BLaER1 treated with 17β-estradiol and CSF1 and Interleukin-3, amounts not matched to agents 10 nM and 100 nM (cell line): ENCODE measurements at regions not wholly inside any gene's neighbourhood (a gene's known extent, or its start where the extent isn't known, plus 50 kb on each side); places are given as distances from the start of the nearest gene placed in this dataset.

Source experiments
- H3K27ac ChIP-seq, 11 experiments: shearing (Covaris generic); formaldehyde crosslinking; 2 replicates each; pipeline ENCODE4 v1.8.1; 2022
- H3K27me3 ChIP-seq, 11 experiments: shearing (Covaris generic); formaldehyde crosslinking; 2 replicates each; pipeline ENCODE4 v1.8.1; 2022
- H3K36me3 ChIP-seq, 11 experiments: shearing (Covaris generic); formaldehyde crosslinking; 2 replicates each; pipeline ENCODE4 v1.8.1; 2022
- H3K4me1 ChIP-seq, 10 experiments: shearing (Covaris generic); formaldehyde crosslinking; 2 replicates each; pipeline ENCODE4 v1.8.1; 2022
- H3K4me2 ChIP-seq, 11 experiments: shearing (Covaris generic); formaldehyde crosslinking; 2 replicates each; pipeline ENCODE4 v1.8.1; 2022
- H3K4me3 ChIP-seq, 10 experiments: shearing (Covaris generic); formaldehyde crosslinking; 2 replicates each; pipeline ENCODE4 v1.8.1; 2022
- H3K9ac ChIP-seq, 11 experiments: shearing (Covaris generic); formaldehyde crosslinking; 2 replicates each; pipeline ENCODE4 v1.8.1; 2022
- H3K9me3 ChIP-seq, 11 experiments: shearing (Covaris generic); formaldehyde crosslinking; replicated peaks in 1 of 11; 2 replicates each; pipeline ENCODE4 v1.8.1; 2022
- H4K20me1 ChIP-seq, 11 experiments: shearing (Covaris generic); formaldehyde crosslinking; 2 replicates each; pipeline ENCODE4 v1.8.1; 2022
- Cebpa-rat ChIP-seq, 11 experiments: shearing (Covaris generic); IDR thresholded peaks; 2 replicates each; pipeline ENCODE4 v1.8.1; 2022

DNA sequence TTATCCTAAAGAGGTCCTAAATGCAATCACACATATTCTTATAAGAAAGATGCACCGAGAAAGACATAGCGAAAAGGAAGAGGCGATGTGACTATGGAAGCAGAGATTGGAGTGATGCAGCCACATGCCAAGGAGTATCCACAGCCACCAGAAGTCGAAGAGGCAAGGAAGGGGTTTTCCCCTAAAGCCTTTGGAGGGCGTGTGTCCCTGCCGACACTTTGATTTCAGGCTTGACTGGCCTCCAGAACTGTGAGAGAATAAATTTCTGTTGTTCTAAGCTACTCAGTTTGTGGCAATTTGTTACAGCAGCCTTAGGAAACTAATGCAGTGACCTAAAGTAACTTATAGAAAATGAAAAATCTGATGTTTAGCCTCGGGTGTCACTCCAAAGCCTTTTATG, 179.5 kb upstream of the CITED2 start:
- Histone ChIP-seq H3K27me3 (no peaks in the 10 kb centered on the region), H3K9me3 (no peaks in the 10 kb centered on the region), H4K20me1 (no peaks in the 10 kb centered on the region), H3K27ac (no peak overlapping the region), H3K36me3 (no peaks in the 10 kb centered on the region), H3K4me3 (no peak overlapping the region), H3K9ac (no peak overlapping the region), H3K4me2 (no peak overlapping the region), H3K4me1 (no peaks in the 10 kb centered on the region)
- TF ChIP-seq Cebpa-rat (IDR thresholded peaks at IDR 0.05), result no peak

DNA sequence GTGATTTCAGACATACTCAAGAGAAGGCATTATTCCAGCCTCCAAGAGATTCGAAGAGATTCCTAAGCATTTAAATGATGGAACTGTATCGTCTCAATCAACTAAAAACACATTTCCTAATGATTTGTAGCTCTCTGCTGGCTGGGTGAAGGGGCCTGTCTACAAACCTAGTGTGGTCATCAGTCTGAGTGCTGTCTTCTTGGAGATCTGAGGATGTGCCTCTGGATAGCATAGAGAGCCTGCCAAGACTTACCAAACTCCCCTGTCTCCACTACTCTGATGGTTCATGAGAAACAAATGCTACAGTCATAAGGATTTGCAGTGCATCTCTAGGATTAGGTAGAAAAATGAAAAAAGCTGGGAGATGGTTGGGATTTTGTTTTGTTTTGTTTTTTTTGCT, 176.9 kb upstream of the CITED2 start:
- Histone ChIP-seq H3K36me3 (no peaks in the 10 kb centered on the region), H3K4me2 (no peak overlapping the region), H3K4me1 (peaks cover 0 to 22% (median 0%) of the 10 kb centered on the region in 10 experiments; a peak in 7 of 20 replicates), H3K9me3 (no peaks in the 10 kb centered on the region), H3K9ac (no peak overlapping the region), H3K4me3 (no peak overlapping the region), H3K27me3 (no peaks in the 10 kb centered on the region), H4K20me1 (no peaks in the 10 kb centered on the region), H3K27ac (no peak overlapping the region)
- TF ChIP-seq Cebpa-rat (IDR thresholded peaks at IDR 0.05), result no peak

DNA sequence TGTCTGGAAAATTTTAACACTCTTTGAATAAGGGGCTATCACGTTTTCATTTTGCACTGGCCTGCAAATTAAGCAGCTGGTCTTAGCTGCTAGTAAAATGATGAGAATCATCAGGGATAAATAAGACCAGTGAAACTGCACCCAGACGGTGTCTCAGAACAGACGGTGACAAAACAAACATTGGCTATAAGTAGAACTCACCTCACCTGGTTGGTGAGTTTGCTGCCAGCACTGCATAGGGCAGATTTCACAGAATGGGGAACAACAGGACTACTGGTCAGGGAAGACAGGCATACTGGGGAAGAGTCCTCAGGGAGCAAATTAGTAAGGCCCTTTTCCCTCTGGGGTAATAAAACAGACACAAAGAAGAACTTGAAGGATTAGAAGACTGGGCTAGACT, 175.9 kb upstream of the CITED2 start:
- no peaks in the 10 kb centered on the region for H3K27me3 ChIP-seq
- no peaks in the 10 kb centered on the region for H3K9me3 ChIP-seq
- no peaks in the 10 kb centered on the region for H4K20me1 ChIP-seq
- no peak overlapping the region for H3K4me2 ChIP-seq
- TF ChIP-seq Cebpa-rat (IDR thresholded peaks at IDR 0.05), result no peak
- no peak overlapping the region for H3K27ac ChIP-seq
- no peak overlapping the region for H3K4me3 ChIP-seq
- H3K9ac ChIP-seq, result no peak overlapping the region
- no peaks in the 10 kb centered on the region for H3K36me3 ChIP-seq
- H3K4me1 ChIP-seq, result peaks cover 0 to 31% (median 0%) of the 10 kb centered on the region in 10 experiments; a peak in 7 of 20 replicates

DNA sequence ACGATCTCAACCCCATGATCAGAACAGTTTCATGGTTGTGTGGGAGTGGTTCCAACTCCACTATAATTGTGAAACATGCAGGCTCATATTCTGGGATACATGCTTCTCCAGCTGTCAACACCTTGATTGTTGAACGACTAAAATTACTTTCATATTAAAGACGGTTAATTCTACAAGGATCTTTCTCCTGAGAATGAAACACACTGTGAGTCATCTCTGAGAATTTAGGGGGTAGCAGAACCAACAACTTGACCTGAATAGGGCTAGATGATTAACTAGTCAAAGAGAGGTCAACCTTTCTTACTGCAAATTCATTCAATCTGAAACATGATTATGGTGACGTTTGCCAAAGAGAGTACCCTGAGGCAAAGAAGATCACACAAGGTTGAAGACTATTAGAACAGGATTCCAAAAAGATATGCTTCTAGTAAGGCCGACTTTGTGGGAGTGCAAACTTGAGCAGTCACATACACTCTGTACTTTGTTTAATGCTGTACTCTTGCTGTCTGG, 175.2 kb upstream of the CITED2 start:
- H3K4me2 ChIP-seq, result no peak overlapping the region
- H3K36me3 ChIP-seq, result no peaks in the 10 kb centered on the region
- H3K27ac ChIP-seq, result no peak overlapping the region
- no peak overlapping the region for H3K4me3 ChIP-seq
- no peak for TF ChIP-seq Cebpa-rat (IDR thresholded peaks at IDR 0.05)
- H3K9me3 ChIP-seq, result no peaks in the 10 kb centered on the region; a peak in 1 of 22 replicates
- peaks cover 0 to 38% (median 0%) of the 10 kb centered on the region in 10 experiments; a peak in 7 of 20 replicates for H3K4me1 ChIP-seq
- H4K20me1 ChIP-seq, result no peaks in the 10 kb centered on the region
- no peak overlapping the region for H3K9ac ChIP-seq
- no peaks in the 10 kb centered on the region for H3K27me3 ChIP-seq

DNA sequence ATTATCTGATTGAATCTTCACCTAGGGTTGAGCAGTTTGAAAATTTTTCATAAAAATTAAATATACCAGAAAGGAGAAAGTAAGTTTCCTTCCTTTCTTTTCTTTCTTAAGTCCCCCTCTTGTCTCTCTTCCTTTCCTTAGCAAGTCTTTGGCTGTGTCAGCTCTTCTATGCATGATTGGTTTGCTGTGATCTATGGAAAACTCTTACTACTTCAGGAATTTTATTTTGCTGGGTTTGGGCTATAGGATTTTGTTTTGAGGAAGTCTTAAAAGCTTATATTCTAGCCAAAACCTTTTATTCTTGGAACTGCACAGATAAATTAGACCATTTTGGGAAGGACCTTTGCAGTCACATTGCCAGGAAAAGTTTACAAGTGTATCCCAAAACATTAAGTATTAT, 173.4 kb upstream of the CITED2 start:
- H3K36me3 ChIP-seq, result no peaks in the 10 kb centered on the region
- no peak overlapping the region for H3K9ac ChIP-seq
- H4K20me1 ChIP-seq, result no peaks in the 10 kb centered on the region
- peak overlapping the region in 5 of 11 experiments; percentile 10 to 77 (median 24); a peak in 4 of 22 replicates for H3K4me2 ChIP-seq
- peaks cover 0 to 4% (median 0%) of the 10 kb centered on the region in 11 experiments; a peak in 1 of 22 replicates for H3K9me3 ChIP-seq
- H3K27ac ChIP-seq, result no peak overlapping the region; a peak in 1 of 22 replicates
- no peak for TF ChIP-seq Cebpa-rat (IDR thresholded peaks at IDR 0.05)
- H3K27me3 ChIP-seq, result no peaks in the 10 kb centered on the region
- no peak overlapping the region for H3K4me3 ChIP-seq
- H3K4me1 ChIP-seq, result peaks cover 0 to 41% (median 0%) of the 10 kb centered on the region in 10 experiments; a peak in 7 of 20 replicates

DNA sequence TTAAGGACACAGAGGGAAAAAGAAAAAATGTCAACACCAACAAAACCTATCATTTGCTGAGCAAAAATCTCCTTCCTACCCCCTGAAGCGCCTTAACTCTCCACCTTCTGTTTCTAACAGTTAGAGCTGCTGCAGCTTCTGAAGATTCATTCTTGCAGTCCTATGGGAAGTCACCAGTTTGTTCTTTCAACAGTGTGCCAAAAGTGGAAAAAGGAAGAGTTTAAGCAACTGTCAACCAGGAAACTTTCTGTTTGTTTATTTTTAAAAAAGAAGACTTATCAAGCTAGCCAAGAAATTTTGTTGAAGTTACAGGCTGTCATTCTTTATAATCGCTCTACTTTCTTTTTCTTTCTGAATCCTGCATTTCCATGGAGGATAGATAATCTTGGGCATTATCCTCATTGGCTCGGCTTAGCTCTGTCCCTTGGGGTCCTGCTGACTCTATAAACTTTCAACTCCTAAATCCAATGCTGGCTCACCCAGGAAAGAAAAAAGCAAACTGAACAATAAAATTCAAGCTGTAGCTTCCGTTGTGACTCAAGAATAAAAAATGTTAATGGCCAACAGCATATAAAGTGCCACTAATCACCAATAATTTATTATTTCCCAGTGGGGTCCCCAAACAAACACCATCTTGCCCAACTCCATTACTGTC, 172.8 kb upstream of the CITED2 start:
- H3K27me3 ChIP-seq, result no peaks in the 10 kb centered on the region
- H3K4me3 ChIP-seq, result no peak overlapping the region
- peaks cover 0 to 4% (median 0%) of the 10 kb centered on the region in 11 experiments; a peak in 1 of 22 replicates for H3K9me3 ChIP-seq
- no peak for TF ChIP-seq Cebpa-rat (IDR thresholded peaks at IDR 0.05)
- H4K20me1 ChIP-seq, result no peaks in the 10 kb centered on the region
- H3K4me2 ChIP-seq, result peak overlapping the region in 8 of 11 experiments; percentile 2 to 77 (median 14); a peak in 8 of 22 replicates
- H3K9ac ChIP-seq, result no peak overlapping the region
- peaks cover 0 to 41% (median 0%) of the 10 kb centered on the region in 10 experiments; a peak in 7 of 20 replicates for H3K4me1 ChIP-seq
- H3K36me3 ChIP-seq, result no peaks in the 10 kb centered on the region
- H3K27ac ChIP-seq, result peak overlapping the region in 1 of 11 experiments; percentile 6; a peak in 2 of 22 replicates

DNA sequence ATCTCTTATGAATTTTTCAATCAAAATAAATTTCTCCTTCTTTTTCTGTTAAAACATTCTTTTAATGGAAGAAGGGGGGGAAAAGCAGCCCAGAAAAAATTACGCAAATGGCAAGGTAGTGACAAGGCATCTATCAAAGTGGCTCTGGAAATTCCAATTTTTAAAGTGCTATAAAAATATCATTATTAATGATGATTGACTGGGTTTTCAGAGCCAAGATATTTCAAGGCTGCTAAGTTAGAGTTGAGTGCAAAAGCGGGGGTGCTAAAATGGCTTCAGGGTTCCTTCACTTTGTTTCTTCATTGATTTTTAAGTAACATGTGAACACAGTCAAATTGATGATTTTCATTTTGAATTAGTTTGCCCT, 171.6 kb upstream of the CITED2 start:
- H3K4me2 ChIP-seq, result peak overlapping the region in 1 of 11 experiments; percentile 0; a peak in 2 of 22 replicates
- no peaks in the 10 kb centered on the region for H4K20me1 ChIP-seq
- no peak overlapping the region for H3K27ac ChIP-seq
- TF ChIP-seq Cebpa-rat (IDR thresholded peaks at IDR 0.05), result no peak
- H3K9me3 ChIP-seq, result peaks cover 0 to 4% (median 0%) of the 10 kb centered on the region in 11 experiments; a peak in 1 of 22 replicates
- H3K9ac ChIP-seq, result no peak overlapping the region
- H3K27me3 ChIP-seq, result no peaks in the 10 kb centered on the region
- no peaks in the 10 kb centered on the region for H3K36me3 ChIP-seq
- no peak overlapping the region for H3K4me3 ChIP-seq
- peaks cover 0 to 42% (median under 1%) of the 10 kb centered on the region in 10 experiments; a peak in 8 of 20 replicates for H3K4me1 ChIP-seq

DNA sequence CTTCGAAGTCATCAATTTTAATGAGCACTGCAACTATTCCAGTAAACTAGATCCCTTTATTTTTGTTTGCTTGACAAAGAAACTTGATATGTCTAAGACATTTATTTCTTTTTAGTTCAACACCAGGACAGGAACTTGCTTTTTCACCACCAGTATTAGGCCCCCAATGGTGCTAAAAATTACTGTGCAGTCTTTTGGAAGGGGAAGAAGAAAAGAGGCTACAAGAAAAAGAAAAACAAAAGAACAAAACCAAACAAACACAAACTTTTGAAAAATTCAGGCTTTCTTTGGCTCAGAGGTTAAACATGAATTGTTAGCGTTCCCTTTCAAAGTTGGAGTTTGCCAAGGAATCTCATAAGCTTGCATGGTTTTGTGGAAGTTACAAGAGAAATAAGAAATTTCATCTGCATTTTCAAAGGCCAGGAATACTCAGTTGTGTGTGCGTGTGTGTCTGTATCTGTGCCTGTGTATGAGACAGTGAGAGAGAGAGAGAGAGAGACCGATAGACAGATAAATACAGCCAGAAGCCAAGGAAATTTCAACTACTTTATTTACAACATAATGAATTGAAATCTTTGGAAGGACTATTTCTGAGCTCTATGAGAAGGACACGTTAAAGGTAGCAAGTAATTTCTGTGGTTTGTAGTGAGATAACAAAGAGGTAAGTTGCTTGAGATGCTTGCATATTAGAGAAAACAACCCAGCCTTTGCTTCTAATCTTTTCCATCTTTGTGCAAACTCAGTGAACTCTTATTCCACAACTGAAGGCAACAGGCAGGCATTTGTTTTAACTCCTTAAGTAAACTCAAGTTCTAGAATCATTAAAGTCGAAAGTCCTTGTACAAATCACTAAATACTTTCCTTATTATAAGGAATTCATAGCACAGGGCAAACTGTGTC, 171.0 kb upstream of the CITED2 start:
- Histone ChIP-seq H3K4me2 (peak overlapping the region in 3 of 11 experiments; percentile 5 to 71 (median 45); a peak in 4 of 22 replicates), H4K20me1 (no peaks in the 10 kb centered on the region), H3K9me3 (peaks cover 0 to 4% (median 0%) of the 10 kb centered on the region in 11 experiments; a peak in 1 of 22 replicates), H3K4me1 (peaks cover 5 to 48% (median 6%) of the 10 kb centered on the region in 10 experiments), H3K27me3 (no peaks in the 10 kb centered on the region), H3K9ac (no peak overlapping the region), H3K27ac (no peak overlapping the region; a peak in 1 of 22 replicates), H3K36me3 (no peaks in the 10 kb centered on the region), H3K4me3 (no peak overlapping the region)
- no peak for TF ChIP-seq Cebpa-rat (IDR thresholded peaks at IDR 0.05)

DNA sequence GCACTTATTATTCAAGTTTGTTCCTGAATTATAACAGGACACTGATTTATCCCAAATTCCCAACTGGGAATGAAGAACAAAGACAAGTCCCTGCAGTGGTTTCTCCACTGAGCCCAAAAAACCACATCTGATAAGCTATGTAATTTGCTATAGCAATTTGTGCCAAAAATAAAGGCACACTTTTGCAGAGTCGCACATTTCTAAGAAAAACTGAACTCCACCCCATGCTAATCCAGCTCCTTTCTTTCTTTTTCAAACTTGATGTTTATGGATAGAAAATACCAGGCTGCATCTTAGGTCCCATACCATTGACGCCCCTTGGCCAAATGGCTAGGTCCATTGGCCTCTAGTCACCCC, 170.2 kb upstream of the CITED2 start:
- no peak for TF ChIP-seq Cebpa-rat (IDR thresholded peaks at IDR 0.05)
- H3K4me3 ChIP-seq, result no peak overlapping the region
- no peak overlapping the region for H3K9ac ChIP-seq
- no peaks in the 10 kb centered on the region for H4K20me1 ChIP-seq
- no peaks in the 10 kb centered on the region for H3K27me3 ChIP-seq
- H3K27ac ChIP-seq, result no peak overlapping the region; a peak in 1 of 22 replicates
- peak overlapping the region in 3 of 11 experiments; percentile 5 to 71 (median 45); a peak in 5 of 22 replicates for H3K4me2 ChIP-seq
- H3K9me3 ChIP-seq, result peaks cover 0 to 4% (median 0%) of the 10 kb centered on the region in 11 experiments; a peak in 1 of 22 replicates
- peaks cover 13 to 56% (median 14%) of the 10 kb centered on the region in 10 experiments for H3K4me1 ChIP-seq
- H3K36me3 ChIP-seq, result no peaks in the 10 kb centered on the region
